A549 (cell line): ENCODE measurements at regions not wholly inside any gene's neighbourhood (a gene's known extent, or its start where the extent isn't known, plus 50 kb on each side); places are given as distances from the start of the nearest gene placed in this dataset.
A peak's percentile ranks its signal among the peaks of the same experiment; 100 is the strongest.

Experiments
- ATAC-seq, 2 experiments: fragments of 200-7000 bp in 1 of 2; fragments of >200 bp in 1 of 2; cut with Nextera tagmentation in 1 of 2; cut with Tn5 transposase in 1 of 2; 3 replicates each; pipeline versions ENCODE4 v1.8.0 to v1.9.1; 2018 to 2020; ENCODE audit warnings: mild to moderate bottlenecking in 1 of 2, moderate library complexity in 1 of 2
- CTCF ChIA-PET: fragments of 300-600 bp; sonication (Branson Sonifier 250); formaldehyde crosslinking; extraction: SDS; loops from one replicate; lab custom pipeline; 2021; ENCODE audit warnings: antibody characterized with exemption, inconsistent platforms; lab: Yijun Ruan, JAX
- POLR2A ChIA-PET: fragments of 350-600 bp; formaldehyde crosslinking; extraction: SDS; loops from one replicate; lab custom pipeline; 2021; ENCODE audit warnings: antibody characterized with exemption, inconsistent platforms; lab: Yijun Ruan, JAX
- DNase-seq, 2 experiments: peaks; one replicate each; pipeline versions ENCODE4 v3.0.0 to v3.0.0-alpha.2; 2011 to 2016; ENCODE audit warnings: low read depth in 1 of 2, low spot score in 1 of 2
- FAIRE-seq: peaks from 2 replicates; lab custom pipeline; 2011; peaks lifted over from hg19 to GRCh38; lab: Jason Lieb, UNC
- H3K27ac ChIP-seq, 2 experiments: fragments of >200 bp; sonication (Bioruptor Twin); formaldehyde crosslinking; 3 replicates each; pipeline ENCODE4 v1.5.1; 2016 to 2017
- H3K4me1 ChIP-seq: fragments of >200 bp; sonication (Bioruptor Twin); formaldehyde crosslinking; 3 replicates; pipeline ENCODE4 v1.6.1; 2016
- H3K4me2 ChIP-seq: fragments of >200 bp; sonication (Bioruptor Twin); formaldehyde crosslinking; 3 replicates; pipeline ENCODE4 v1.6.1; 2016
- H3K4me3 ChIP-seq: fragments of >200 bp; sonication (Bioruptor Twin); formaldehyde crosslinking; 3 replicates; pipeline ENCODE4 v1.5.1; 2016
- H3K9me3 ChIP-seq: fragments of >200 bp; sonication (Bioruptor Twin); formaldehyde crosslinking; 3 replicates; pipeline ENCODE4 v1.6.1; 2016
- ATOH8 ChIP-seq: fragments of 250-450 bp; sonication (Bioruptor Pico); IDR thresholded peaks from 2 replicates; pipeline ENCODE4 v1.5.0; 2020; ENCODE audit warnings: low read depth, mild to moderate bottlenecking, moderate library complexity
- CHD2 ChIP-seq: fragments of 150-350 bp; IDR thresholded peaks from 2 replicates; pipeline ENCODE4 v1.6.1; 2014; ENCODE audit warnings: low read length; ENCODE audit not compliant: partially characterized antibody
- E2F6 ChIP-seq: IDR thresholded peaks from 2 replicates; pipeline ENCODE4 v1.6.1; 2012; ENCODE audit warnings: low read depth, borderline replicate concordance
- ESRRA ChIP-seq: fragments of 150-350 bp; IDR thresholded peaks from 2 replicates; pipeline ENCODE4 v1.6.1; 2014; ENCODE audit warnings: mild to moderate bottlenecking, low read length, borderline replicate concordance
- FOSL2 ChIP-seq, 2 experiments: fragments of 450-650 bp in 1 of 2; fragments of >200 bp in 1 of 2; sonication (Bioruptor Twin) in 1 of 2; formaldehyde crosslinking; IDR thresholded peaks; 2 replicates each; pipeline versions ENCODE4 v1.5.0 to v1.6.1; 2016 to 2020; ENCODE audit warnings: mild to moderate bottlenecking in 1 of 2, moderate library complexity in 1 of 2
- GATA3 ChIP-seq: IDR thresholded peaks from 2 replicates; pipeline ENCODE4 v1.6.1; 2012; ENCODE audit warnings: borderline replicate concordance
- HDAC2 ChIP-seq: fragments of 200-600 bp; sonication (generic); IDR thresholded peaks from 2 replicates; pipeline ENCODE4 v1.6.1; 2016
- HEYL ChIP-seq: fragments of 250-450 bp; sonication (Bioruptor Pico); IDR thresholded peaks from 2 replicates; pipeline ENCODE4 v1.8.0; 2021; ENCODE audit warnings: mild to moderate bottlenecking, moderate library complexity
- HOXB13 ChIP-seq: fragments of 250-450 bp; sonication (Bioruptor Pico); IDR thresholded peaks from 2 replicates; pipeline ENCODE4 v1.5.0; 2020; ENCODE audit warnings: low read depth, mild to moderate bottlenecking, moderate library complexity
- JUNB ChIP-seq: fragments of >200 bp; sonication (Bioruptor Twin); formaldehyde crosslinking; IDR thresholded peaks from 2 replicates; pipeline ENCODE4 v1.6.1; 2016
- KDM1A ChIP-seq: fragments of 200-600 bp; sonication (generic); IDR thresholded peaks from 2 replicates; pipeline ENCODE4 v1.6.1; 2016; ENCODE audit warnings: low read depth, mild to moderate bottlenecking
- KDM5A ChIP-seq: fragments of 200-600 bp; sonication (generic); IDR thresholded peaks from 2 replicates; pipeline ENCODE4 v1.6.1; 2016; ENCODE audit warnings: antibody characterized with exemption, mild to moderate bottlenecking
- MAZ ChIP-seq: fragments of 150-350 bp; IDR thresholded peaks from 2 replicates; pipeline ENCODE4 v1.6.1; 2014; ENCODE audit warnings: antibody characterized with exemption, low read depth, low read length, borderline replicate concordance
- NPAS2 ChIP-seq: fragments of 250-450 bp; sonication (Bioruptor Pico); IDR thresholded peaks from 2 replicates; pipeline ENCODE4 v1.8.0; 2022; ENCODE audit warnings: mild to moderate bottlenecking, moderate library complexity, borderline replicate concordance
- PHF8 ChIP-seq: fragments of 200-600 bp; sonication (generic); IDR thresholded peaks from 2 replicates; pipeline ENCODE4 v1.6.1; 2016; ENCODE audit warnings: low read depth, mild to moderate bottlenecking, antibody characterized with exemption, moderate library complexity, borderline replicate concordance
- POLR2AphosphoS2 ChIP-seq: conservative IDR thresholded peaks from 2 replicates; pipeline ENCODE4 v1.6.1; 2012; ENCODE audit warnings: low read length, improper control_type of control experiment, inconsistent platforms
- RAD21 ChIP-seq, 2 experiments: fragments of >200 bp in 1 of 2; sonication (Bioruptor Twin) in 1 of 2; formaldehyde crosslinking in 1 of 2; IDR thresholded peaks in 1 of 2; conservative IDR thresholded peaks in 1 of 2; 2 replicates in 1 of 2; 3 replicates in 1 of 2; pipeline ENCODE4 v1.6.1; 2012 to 2018; ENCODE audit warnings: inconsistent platforms in 1 of 2
- RARB ChIP-seq: fragments of 250-450 bp; sonication (Bioruptor Pico); IDR thresholded peaks from 2 replicates; pipeline ENCODE4 v1.8.0; 2021; ENCODE audit warnings: mild to moderate bottlenecking, moderate library complexity
- SMC3 ChIP-seq: fragments of >200 bp; sonication (Bioruptor Twin); formaldehyde crosslinking; IDR thresholded peaks from 3 replicates; pipeline ENCODE4 v1.6.1; 2018; ENCODE audit warnings: inconsistent platforms
- SREBF2 ChIP-seq: fragments of 450-650 bp; IDR thresholded peaks from 2 replicates; pipeline ENCODE4 v1.6.1; 2014; ENCODE audit warnings: mild to moderate bottlenecking, moderate library complexity
- USF2 ChIP-seq: fragments of 450-650 bp; IDR thresholded peaks from 2 replicates; pipeline ENCODE4 v1.6.1; 2014; ENCODE audit warnings: antibody characterized with exemption
- ZC3H11A ChIP-seq: fragments of 450-650 bp; IDR thresholded peaks from 2 replicates; pipeline ENCODE4 v1.6.1; 2014; ENCODE audit warnings: antibody characterized with exemption, mild to moderate bottlenecking
- WGBS: methylation state at CpG from one replicate; pipeline ENCODE4 v1.1.6; 2017; ENCODE audit errors: missing lambda C conversion rate; 5-methylcytosine and 5-hydroxymethylcytosine counted together
- TF ChIP-seq, protein P1 (sequence below): fragments of 250-450 bp; sonication (Bioruptor Pico); IDR thresholded peaks from 2 replicates; pipeline ENCODE4 v1.5.0; 2021; ENCODE audit warnings: mild to moderate bottlenecking, moderate library complexity, borderline replicate concordance

- no peaks in the 10 kb centered on the region for H3K9me3 ChIP-seq
- FAIRE-seq (no peak), DNase-seq (no peak), ATAC-seq (no peak)
- ChIA-PET CTCF (interaction anchor here (0.6 to 4.1 kb wide), 3 partner anchors 11 to 378 kb away, joined by 3 to 10 read pairs (median 5); partner anchors contain the start of gene RHOU), POLR2A (no interaction called here)
- no peak for TF ChIP-seq PHF8
- no peak for TF ChIP-seq FOSL2 (IDR thresholded peaks at IDR 0.05)
- no peak for TF ChIP-seq FOSL2 (CRISPR knock-in tag; IDR thresholded peaks at IDR 0.05)
- TF ChIP-seq POLR2AphosphoS2, result no peak
- TF ChIP-seq HOXB13 (CRISPR knock-in tag), result no peak
- TF ChIP-seq RARB (CRISPR knock-in tag), result no peak
- no peak for TF ChIP-seq SMC3
- no peak for TF ChIP-seq HEYL
- no peak for TF ChIP-seq CHD2
- TF ChIP-seq KDM1A, result no peak
- H3K4me2 ChIP-seq, result no peak overlapping the region
- no peak overlapping the region for H3K27ac ChIP-seq
- peaks cover 32% of the 10 kb centered on the region for H3K4me1 ChIP-seq
- no peak overlapping the region for H3K4me3 ChIP-seq
- 94% methylated on average over 2 of the region's 3 CpGs for WGBS
Observed at GRCh38 chr1:229112832-229113548, 157.9 kb upstream of the RAB4A start.

DNA sequence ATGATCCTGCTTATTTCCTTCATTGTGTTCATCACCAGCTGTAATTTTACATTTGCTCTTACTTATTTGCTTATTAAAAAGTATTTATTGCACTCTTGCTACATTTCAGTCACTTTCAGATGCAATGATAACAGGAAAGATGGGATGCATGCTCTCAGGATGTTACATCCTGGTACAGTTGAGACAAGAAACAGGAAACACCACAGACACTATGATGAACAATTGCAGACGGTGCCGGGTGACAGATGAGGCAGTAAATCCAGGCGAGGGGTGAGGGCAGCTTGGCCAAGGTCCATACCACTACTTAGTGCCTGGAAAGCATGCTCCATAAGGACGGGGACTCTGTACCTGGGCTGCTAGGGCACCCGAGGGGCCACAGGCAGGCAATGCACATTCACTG, 156.6 kb upstream of the RAB4A start:
- ChIA-PET CTCF (interaction anchor here (0.8 to 4.1 kb wide), 3 partner anchors 113 to 379 kb away, joined by 3 to 10 read pairs (median 5); partner anchors contain the start of gene RHOU), POLR2A (no interaction called here)
- Histone ChIP-seq H3K9me3 (no peaks in the 10 kb centered on the region), H3K4me2 (0 out of 3 replicates have a peak overlapping the region, but pooled peaks have one; percentile 19), H3K4me3 (no peak overlapping the region), H3K27ac (peak overlapping the region in 1 of 2 experiments; percentile 39; a peak in 2 of 6 replicates), H3K4me1 (peaks cover 45% of the 10 kb centered on the region)
- WGBS, result 26% methylated on average over 5 of the region's 5 CpGs
- DNase-seq (peak in 1 of 2 experiments; percentile 32), FAIRE-seq (no peak), ATAC-seq (peak in 1 of 2 experiments; percentile 43; a peak in 2 of 6 replicates)
- no peak for TF ChIP-seq ZC3H11A
- 0 out of 5 replicates have a peak, but pooled peaks of 1 of the 2 experiments have one; percentile 4 for TF ChIP-seq RAD21 (conservative IDR thresholded peaks at IDR 0.05 in 1 of 2, IDR thresholded peaks at IDR 0.05 in 1 of 2)
- no peak for TF ChIP-seq USF2

- ChIA-PET CTCF (interaction anchor here (0.8 to 4.1 kb wide), 2 partner anchors 140 to 380 kb away, joined by 3 to 10 read pairs; partner anchors contain the start of gene RHOU), POLR2A (no interaction called here)
- 54% methylated on average over 3 of the region's 4 CpGs for WGBS
- Histone ChIP-seq H3K27ac (peak overlapping the region in 1 of 2 experiments; percentile 0; a peak in 2 of 6 replicates), H3K4me1 (peaks cover 46% of the 10 kb centered on the region), H3K4me2 (0 out of 3 replicates have a peak overlapping the region, but pooled peaks have one; percentile 4), H3K4me3 (no peak overlapping the region), H3K9me3 (no peaks in the 10 kb centered on the region)
- no peak for TF ChIP-seq SREBF2
- TF ChIP-seq, protein P1, sequence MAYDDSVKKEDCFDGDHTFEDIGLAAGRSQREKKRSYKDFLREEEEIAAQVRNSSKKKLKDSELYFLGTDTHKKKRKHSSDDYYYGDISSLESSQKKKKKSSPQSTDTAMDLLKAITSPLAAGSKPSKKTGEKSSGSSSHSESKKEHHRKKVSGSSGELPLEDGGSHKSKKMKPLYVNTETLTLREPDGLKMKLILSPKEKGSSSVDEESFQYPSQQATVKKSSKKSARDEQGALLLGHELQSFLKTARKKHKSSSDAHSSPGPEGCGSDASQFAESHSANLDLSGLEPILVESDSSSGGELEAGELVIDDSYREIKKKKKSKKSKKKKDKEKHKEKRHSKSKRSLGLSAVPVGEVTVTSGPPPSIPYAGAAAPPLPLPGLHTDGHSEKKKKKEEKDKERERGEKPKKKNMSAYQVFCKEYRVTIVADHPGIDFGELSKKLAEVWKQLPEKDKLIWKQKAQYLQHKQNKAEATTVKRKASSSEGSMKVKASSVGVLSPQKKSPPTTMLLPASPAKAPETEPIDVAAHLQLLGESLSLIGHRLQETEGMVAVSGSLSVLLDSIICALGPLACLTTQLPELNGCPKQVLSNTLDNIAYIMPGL (CRISPR knock-in tag), result no peak
- TF ChIP-seq JUNB, result no peak
- no peak for TF ChIP-seq MAZ
- TF ChIP-seq HDAC2, result no peak
- no peak for TF ChIP-seq ATOH8 (CRISPR knock-in tag)
- no peak for TF ChIP-seq NPAS2 (CRISPR knock-in tag)
- TF ChIP-seq E2F6, result no peak
- TF ChIP-seq USF2, result no peak
- TF ChIP-seq KDM5A, result no peak
- no peak for TF ChIP-seq ESRRA
- no peak for TF ChIP-seq GATA3
- TF ChIP-seq KDM1A, result no peak
- no peak for DNase-seq
- FAIRE-seq, result no peak
- ATAC-seq, result peak in 1 of 2 experiments; percentile 14; a peak in 2 of 6 replicates
Observed at GRCh38 chr1:229114850-229115365, 156.0 kb upstream of the RAB4A start.
